NCI-H748 (cell line): ENCODE measurements at regions not wholly inside any gene's neighbourhood (a gene's known extent, or its start where the extent isn't known, plus 50 kb on each side); places are given as distances from the start of the nearest gene placed in this dataset.
"Not testable (repeated sequence)": the region's sequence is repeated elsewhere in the genome, so short reads cannot be mapped to it uniquely, and the experiment has no call there.

Experiments used
- DNase-seq: peaks from one replicate; lab custom pipeline; 2025; ENCODE audit not compliant: unreplicated experiment; lab: John Stamatoyannopoulos, UW

DNA sequence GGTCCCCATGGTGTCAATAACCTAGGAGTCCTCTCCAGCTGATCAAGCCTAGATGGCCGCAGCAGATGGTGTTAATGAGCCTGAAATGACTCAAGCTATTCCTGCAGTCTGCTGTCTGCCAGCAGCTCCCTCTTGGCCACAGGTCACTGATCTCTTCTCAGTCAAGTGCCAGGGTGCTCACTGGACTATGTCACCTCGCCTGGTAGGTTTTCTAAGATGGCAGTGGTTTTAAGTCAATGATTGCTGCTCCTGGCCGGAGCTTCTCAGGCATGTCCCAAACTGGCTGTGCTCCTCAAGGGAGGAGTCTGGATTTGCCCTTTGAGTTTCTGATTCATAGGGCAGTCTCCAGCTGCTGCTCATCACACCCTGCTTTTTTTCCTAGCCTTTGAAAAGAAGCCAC, 58.6 kb upstream of the SHISA6 start:
- DNase-seq, result no peak

DNA sequence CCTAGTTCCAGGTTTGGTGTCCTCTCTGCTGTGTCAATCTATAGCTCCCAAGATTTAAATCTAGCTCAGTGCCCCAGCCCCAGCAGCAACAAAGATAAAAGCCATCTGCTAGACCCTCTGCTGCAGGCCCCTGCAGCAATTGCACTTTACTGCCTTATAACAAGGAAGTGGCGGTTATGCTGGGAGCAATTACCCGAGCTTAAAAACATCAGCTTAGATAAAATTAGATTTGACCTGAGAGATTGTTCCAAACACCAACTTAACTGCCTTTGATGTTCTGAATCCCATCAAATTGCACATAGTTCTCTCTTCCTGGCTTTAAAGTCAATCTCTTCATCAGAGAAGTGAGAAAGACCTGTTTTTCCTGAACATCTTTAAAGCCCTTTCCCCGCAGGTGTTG, 62.4 kb upstream of the SHISA6 start:
- DNase-seq, result no peak

DNA sequence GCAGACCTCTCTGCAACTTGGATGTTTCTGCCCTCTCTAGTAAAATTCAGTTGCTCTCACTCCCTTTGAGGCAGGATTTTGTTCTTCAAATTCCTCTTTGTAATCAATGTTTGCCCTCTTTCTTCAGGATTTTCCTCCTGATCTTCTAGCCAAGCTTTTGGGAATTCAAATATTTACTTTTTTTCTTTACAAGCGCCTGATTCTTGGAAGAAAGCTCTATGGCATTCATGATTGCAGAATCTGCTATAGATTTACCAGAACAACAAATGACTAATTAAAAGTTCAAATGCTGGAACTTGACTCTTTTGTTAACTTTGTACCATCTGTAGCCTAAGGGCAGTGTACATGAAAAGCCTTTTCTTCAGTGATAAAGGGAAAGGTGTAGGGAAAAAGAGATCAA, 63.7 kb upstream of the SHISA6 start:
- no peak for DNase-seq

DNA sequence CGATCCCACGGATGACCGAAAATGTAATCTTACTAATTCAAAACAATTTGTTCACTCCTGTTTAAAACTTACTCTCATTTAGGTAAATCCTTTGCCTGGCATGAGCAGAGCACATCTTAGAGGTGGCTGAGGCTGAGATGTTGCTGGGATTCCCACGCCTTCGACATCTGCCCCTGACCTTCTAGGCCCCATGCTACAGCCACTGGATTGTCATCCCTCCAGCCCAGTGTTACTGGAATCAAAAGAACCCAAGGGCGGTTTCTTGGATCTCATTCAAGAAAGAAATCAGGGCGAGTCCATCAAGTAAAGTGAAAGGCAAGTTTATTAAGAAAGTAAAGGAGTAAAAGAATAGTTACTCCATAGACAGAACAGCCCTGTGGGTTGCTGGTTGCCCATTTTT, 64.5 kb upstream of the SHISA6 start:
- no peak for DNase-seq

DNA sequence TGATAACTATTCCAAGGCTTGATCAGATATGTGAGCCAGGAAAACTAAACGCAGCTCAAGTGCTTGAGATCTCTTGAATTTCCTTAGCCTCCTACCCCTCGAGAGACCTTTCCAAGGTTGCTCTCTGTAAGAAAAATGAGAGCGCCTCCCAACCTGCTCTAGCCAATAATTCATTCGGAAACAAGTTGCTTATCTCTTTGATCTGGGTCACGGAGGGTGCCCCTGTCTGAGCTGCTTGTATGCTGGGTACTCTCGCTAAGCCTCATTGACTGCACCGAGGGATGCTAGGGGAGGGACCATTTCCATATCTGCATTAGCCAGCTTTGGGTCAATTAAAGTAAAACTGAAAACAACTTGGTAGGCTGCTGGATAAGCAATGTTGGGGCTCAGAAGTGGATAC, 70.1 kb upstream of the SHISA6 start:
- no peak for DNase-seq

DNA sequence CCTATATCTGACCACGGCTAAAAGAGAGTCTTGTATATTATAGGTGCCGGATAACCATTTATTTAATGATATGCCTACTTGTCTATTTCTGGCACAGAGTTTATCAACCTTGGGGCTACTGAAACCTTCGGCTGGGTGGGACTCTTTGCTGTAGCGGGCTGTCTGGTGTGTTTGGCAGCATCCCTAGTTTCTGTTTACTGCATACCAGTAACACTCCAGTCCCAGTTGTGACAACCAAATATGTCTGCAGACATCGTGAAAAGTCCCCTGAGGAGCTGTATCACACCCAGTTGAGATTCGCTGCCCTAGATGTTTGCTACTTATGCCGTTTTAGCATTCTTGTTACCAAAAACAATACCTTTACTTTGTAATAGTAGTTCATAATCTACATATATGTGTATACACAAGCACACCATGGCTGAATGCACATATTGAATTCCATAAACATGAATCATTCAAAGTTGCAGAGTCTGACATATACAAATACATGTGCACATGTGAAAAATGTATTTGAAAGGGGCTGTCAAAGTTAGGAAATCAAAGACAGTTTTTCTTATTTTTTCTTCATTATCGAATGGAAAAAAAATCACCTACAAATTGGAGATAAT, 89.1 kb upstream of the SHISA6 start:
- DNase-seq, result no peak

DNA sequence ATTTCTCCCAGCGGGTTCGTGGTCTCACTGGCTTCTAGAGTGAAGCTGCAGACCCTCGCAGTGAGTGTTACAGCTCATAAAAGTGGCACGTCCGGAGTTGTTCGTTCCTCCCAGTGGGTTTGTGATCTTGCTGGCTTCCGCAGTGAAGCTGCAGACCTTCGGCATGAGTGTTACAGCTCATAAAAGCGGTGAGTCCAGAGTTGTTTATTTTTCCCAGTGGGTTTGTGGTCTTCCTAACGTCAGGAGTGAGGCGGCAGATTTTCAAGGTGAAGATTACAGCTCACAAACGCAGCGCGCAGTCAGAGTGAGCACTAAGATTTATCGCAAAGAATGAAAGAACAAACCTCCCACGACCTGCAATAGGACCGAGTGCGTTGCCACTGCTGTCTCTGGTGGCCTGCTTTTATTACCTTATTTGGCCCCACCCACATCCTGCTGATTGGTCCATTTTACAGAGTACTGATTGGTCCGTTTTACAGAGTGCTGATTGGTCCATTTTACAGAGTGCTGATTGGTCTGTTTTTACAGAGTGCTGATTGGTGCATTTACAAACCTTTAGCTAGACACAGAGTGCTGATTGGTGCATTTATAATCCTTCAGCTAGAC, 90.0 kb upstream of the SHISA6 start:
- not testable (repeated sequence) for DNase-seq

DNA sequence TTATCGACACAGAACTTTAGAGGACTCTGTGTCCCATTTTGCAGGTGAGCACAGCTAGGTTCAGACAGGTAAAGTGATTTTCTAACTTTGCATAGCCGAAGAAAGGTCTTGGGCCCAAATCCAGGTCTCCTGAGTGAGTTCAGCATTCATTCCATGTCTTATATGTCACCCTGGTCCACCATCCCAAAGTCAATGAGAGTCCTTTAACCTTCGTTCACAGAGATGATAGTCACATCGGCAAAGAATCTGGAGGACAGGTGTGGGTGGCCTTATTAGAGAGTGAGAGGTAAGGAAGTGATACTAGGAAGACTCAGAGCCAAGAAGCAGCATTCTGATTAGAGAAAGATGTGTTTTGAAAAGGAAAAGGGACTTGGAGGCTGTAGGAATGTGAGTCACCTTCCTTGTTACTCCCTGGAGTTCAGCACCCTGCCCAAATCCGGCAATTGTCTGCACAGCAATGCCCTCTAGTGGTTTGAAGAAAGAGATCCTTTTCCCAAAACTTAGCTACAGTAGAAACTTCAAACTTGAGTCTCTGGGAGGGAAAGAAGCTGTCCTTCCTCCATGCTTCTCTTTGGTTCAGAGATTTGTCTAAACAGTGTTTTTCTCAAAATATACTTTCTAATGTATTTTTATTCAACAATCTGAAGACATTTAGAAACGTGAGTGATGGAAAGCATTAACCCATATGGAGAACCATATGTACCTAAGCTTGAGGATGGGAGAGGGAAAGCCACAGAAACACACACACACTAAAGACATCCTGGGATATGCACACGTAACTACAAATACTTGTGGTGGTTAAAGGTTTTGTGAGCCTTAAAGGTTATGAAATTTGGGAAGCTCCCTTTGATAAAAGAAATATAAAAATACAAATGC, 96.4 kb upstream of the SHISA6 start:
- peak; percentile 20 for DNase-seq

DNA sequence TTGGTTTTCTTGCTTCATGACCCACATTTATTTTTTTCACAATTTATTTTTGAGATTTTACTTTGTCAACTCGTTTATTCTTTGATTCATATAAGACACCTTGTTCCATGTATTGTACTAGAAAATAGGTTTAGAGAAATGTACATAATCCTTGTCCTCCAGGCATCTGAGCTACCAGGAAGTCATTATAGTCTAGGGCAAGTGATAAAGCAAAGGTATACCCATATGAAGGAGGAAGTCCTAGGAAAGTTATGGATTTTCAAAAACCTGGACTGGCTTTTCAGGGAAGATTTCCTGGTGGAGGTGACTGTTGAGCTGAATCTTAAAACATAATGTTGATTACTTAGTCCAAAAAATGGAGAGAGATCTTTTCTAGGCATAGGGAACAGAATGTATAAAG, 98.8 kb upstream of the SHISA6 start:
- DNase-seq, result no peak

DNA sequence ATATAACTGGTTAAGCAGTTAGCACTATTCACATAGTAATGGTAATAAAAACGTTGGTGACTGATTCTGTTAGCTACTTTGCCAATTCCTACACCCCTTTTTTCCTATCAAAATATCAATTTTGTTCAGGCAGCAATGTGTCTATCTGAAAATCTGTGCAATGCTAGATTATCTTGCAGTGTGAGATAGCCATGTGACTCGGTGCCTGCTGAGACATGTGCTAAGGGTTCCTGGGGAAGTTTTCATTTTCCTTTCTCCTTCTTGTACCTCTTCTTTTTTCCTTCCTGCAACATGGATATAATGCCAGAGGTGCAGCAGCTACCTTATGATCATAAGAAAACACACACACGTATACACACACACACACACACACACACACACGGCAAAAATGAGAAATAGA, 100.5 kb upstream of the SHISA6 start:
- DNase-seq, result no peak

DNA sequence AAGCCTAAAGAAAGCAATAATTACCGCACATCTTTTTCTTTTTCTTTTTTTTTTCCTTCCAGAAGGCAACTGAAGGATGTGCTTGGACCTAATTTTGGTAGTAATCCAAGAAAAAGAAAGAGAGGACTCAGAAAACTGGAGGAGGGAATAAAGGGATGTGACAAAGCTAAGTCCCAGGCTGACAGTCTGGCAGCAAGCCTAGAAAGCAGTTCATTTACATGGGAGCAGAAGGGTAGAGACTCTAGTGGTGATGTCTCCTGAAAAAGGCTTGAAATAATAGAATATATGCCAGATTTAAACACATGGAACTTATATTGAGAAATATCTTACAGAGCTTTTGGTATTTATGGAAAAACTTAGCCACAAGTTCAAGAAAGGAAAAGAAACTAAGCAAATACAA, 101.0 kb upstream of the SHISA6 start:
- no peak for DNase-seq

DNA sequence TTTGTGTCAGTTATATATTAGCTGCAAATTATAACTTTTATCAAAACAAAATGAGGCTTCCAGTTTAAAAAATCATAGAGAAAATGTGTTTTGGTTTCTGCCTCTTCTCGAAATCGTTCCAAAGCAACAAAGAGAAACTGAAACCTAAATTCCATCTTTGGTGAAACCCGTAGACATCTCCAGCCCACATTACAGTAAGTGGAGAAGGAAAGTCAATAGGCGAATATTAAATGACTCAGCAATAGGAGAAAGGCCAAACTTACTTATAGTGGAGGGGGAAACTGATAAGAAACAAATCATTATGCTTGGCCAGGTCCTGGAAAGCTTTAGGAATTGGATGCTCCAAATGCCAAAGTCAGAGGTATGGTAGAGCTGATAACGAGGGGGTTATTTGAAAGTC, 103.0 kb upstream of the SHISA6 start:
- DNase-seq, result no peak

DNA sequence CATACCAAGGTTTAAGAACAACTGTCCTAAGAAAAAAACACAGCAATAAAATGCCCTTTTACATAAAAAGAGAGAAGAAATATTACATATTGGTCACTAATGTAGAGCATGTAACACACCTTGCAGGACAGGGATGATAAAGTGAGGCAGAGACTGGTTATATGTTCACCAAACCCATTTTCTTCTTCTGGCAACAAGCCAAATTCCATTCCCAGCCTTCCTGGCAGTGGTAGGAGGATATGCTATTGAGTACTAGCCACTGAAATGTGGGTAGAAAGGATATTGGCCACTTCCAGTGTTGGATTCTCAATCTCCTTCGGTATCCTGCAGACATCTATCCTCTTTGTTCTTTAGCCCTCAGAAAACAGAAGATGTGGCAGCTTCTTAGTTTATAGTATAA, 105.2 kb upstream of the SHISA6 start:
- DNase-seq, result no peak

DNA sequence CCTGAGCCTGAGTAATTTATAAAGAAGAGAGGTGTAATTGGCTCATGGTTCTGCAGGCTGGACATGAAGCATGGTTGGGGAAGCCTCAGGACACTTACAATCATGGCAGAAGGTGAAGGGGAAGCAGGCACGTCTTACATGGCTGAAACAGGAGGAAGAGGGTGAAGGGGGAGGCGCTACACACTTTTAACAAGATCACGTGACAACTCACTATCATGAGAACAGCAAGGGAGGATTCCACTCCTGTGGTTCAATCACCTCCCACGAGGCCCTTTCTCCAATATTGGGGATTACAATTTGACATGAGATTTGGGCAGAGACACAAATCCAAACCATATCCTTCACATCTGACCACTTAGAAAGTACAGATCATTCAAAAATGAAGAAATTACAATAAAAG, 110.6 kb upstream of the SHISA6 start:
- DNase-seq, result no peak

DNA sequence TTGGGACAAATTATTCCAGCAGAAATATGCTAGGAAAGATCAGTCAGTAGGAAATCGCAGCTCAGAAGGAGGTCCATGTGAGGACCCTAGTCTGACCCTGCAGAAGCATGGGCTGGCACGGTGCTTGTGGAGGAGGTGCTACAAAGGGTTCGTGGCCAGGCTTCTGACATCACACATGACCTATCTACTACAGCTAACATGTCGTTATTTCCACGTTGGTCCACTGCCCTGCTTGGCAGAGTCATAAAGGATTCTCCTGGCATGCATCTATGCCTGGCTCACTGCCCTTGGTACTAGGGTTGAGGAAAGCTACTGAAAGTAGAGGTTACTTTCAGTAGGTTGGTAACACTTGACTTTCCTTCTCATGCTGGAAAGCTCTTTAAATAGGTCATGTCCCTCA, 118.1 kb upstream of the SHISA6 start:
- DNase-seq, result no peak

DNA sequence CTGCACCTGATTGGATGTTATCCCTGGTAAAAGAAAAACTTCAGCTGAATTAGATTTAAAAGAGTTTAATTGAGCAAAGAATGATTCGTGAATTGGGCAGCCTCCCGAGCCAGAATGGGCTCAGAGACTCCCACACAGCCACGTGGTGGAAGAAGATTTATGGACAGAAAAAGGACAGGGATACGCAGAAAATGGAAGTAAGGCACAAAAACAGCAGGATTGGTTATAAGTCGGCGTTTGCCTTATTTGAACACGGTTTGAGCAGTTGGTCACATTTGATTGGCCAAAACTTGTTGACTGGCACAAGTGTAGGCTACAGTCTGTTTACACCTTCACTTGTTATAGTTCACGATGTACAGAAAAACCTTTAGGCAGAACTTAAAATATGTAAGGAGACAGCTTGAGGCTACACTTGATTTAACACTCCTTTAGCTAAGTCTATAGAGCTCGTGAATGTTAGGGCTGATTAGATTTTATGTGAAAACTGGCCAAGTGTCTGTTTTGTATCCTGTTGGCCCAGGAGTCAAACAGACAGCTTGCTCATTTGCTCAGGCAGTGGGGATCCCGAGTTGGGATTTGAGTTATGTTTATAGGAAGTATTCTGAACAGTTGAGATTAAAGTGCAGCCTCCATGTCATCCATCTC, 119.5 kb upstream of the SHISA6 start:
- no peak for DNase-seq

DNA sequence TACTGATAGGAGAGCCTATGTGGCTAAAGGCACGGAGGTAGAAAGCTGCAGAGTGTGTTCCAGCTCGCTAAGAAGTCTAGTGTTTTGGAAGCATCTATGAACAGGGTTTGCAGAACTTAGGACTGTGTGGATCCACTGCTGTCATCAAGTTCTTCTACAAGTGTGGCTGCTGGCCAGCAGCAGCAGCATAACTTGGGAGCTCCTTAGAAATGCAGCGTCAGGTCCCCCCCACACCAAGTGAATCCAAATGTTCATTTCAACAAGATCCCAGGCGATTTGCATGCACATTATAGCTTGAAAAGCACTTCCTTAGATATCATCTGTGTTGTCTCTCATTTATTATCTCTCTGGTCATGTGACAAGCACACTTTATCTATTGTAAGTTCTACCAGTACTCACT, 131.9 kb upstream of the SHISA6 start:
- DNase-seq, result no peak

DNA sequence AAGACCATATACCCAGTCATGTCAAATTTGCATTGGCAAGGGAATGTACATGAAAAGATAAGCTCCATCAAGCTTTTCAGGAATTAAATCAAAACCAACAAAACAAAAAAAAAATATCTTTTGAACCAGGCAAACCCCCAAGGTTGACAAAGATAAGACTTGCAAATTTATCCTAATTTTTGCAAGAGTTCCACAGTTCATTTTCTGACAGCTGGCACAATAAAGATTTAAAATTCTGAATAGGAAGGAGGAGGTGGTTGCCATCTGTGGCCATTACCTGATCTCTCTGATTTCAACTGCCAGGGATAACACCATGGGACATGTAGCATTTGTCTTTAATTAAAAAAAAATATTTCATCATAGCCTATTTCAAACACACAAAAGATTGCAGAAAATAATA, 135.9 kb upstream of the SHISA6 start:
- DNase-seq, result no peak

DNA sequence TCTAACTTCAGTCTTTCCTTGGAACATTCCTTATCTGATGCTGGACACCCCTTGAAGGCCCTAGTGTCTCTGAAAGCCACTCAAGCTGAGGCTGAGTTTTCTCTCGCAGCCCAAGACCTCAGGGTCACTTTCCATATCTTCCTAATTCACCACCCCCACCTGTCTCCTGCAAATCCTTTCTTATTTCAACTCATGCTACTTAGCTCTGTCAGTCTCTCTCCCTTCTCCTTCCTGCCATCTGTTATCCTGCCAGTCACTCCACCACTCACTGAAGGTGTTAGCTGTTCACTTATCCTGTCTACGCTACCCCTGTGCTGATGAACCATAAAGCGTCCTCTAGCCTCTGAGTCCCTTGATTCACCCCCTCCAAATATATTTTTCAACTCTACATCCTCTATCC, 143.9 kb upstream of the SHISA6 start:
- no peak for DNase-seq

DNA sequence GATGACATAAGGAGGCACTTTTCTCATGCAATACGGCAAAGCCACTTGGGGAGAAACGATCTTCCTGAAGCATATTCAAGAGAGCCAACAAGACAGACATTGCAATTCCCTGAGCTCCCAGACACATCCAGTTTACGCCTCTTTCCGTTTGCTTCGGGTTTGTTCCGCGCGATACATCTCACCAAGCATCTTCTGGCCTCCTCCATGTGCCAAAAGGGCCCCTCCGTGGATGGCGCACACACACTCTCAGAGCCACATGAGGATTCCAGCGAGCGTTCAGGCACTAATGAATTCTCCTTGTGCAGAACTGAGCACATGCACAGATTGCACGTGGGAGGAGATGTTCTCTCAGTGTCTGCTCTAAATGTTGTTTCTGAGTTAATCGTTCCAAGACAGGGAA, 146.7 kb upstream of the SHISA6 start:
- no peak for DNase-seq

DNA sequence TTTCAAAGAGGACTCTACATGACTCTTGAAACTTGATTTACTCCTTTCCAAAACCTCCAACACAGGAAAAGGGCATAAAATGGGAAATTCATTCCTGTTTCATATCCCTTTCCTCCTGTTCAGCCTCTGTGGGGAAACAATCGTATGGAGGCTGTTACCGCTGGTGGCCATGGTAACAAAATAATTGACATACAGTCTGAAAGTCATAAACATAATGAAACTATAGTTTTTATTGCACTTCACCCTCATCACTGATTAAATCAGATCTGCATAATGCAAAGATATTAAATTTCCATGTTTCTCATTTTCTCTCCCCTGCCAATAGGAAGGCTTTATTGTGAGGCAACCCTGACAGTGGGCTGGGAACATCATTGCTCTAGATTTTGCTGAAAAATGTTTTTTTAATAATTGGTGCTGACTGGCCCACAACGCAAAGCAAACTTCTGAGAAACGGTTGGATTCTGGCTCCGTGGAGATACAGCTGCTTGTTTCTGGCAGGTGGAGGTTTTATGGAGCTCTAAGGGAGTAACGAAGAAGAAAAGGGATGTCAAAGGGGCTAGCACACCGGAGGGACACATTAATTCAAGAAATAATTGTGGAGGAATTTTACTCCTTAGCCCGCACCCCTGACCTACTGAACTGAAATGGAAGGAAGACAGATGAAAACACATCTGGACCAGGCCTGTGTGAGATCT, 154.2 kb upstream of the SHISA6 start:
- no peak for DNase-seq
